ENCODE measurements at regions not wholly inside any gene's neighbourhood (a gene's known extent, or its start where the extent isn't known, plus 50 kb on each side); places are given as distances from the start of the nearest gene placed in this dataset.

GRCh38 chr5:71872311-71872864 lies 153.3 kb downstream of the CARTPT start:
- no peak for TF ChIP-seq CTCF (conservative IDR thresholded peaks at IDR 0.05; ENCODE audit: low read length)
- TF ChIP-seq EZH2phosphoT487 (IDR thresholded peaks at IDR 0.05; ENCODE audit: borderline replicate concordance) = no peak

All from Loucy (cell line).